CD4-positive, alpha-beta T cell treated with Interleukin-2 at 100 ng/mL for 4 hours (primary cell): ENCODE measurements at regions not wholly inside any gene's neighbourhood (a gene's known extent, or its start where the extent isn't known, plus 50 kb on each side); places are given as distances from the start of the nearest gene placed in this dataset.
"Not testable (repeated sequence)": the region's sequence is repeated elsewhere in the genome, so short reads cannot be mapped to it uniquely, and the experiment has no call there.

ENCODE experiments used
- DNase-seq: peaks from one replicate; pipeline ENCODE4 v3.0.0-alpha.2; 2020; ENCODE audit warnings: low spot score

- no peak for DNase-seq
These were observed 54.3 kb upstream of the CREB3L1 start for GRCh38 chr11:46223252-46223513.

GRCh38 chr11:46222490-46223251 is 54.8 kb upstream of the CREB3L1 start:
- DNase-seq: no peak

GRCh38 chr11:46220313-46220712 is 57.1 kb upstream of the CREB3L1 start:
- DNase-seq: no peak

GRCh38 chr11:46216765-46217089 is 60.7 kb upstream of the CREB3L1 start:
- no peak for DNase-seq

- DNase-seq: no peak
These were observed 61.3 kb upstream of the CREB3L1 start for GRCh38 chr11:46216019-46216764.

GRCh38 chr11:46215208-46215931 is 62.1 kb upstream of the CREB3L1 start:
- no peak for DNase-seq

GRCh38 chr11:46212720-46213119 is 64.7 kb upstream of the CREB3L1 start:
- DNase-seq: no peak

GRCh38 chr11:46210856-46211255 is 66.6 kb upstream of the CREB3L1 start:
- no peak for DNase-seq

- peak; percentile 16 for DNase-seq
These were observed 67.3 kb upstream of the CREB3L1 start for GRCh38 chr11:46210133-46210636.

- DNase-seq: not testable (repeated sequence)
These were observed 67.8 kb upstream of the CREB3L1 start for GRCh38 chr11:46209624-46210023.

- no peak for DNase-seq
These were observed 68.7 kb upstream of the CREB3L1 start for GRCh38 chr11:46208803-46209202.

- DNase-seq: no peak
These were observed 70.2 kb upstream of the CREB3L1 start for GRCh38 chr11:46207270-46207669.

- DNase-seq: not testable (repeated sequence)
These were observed 73.0 kb upstream of the CREB3L1 start for GRCh38 chr11:46204415-46204814.

GRCh38 chr11:46203746-46204145 is 73.7 kb upstream of the CREB3L1 start:
- DNase-seq: no peak

GRCh38 chr11:46202696-46203391 is 74.6 kb upstream of the CREB3L1 start:
- no peak for DNase-seq

GRCh38 chr11:46202149-46202548 is 75.3 kb upstream of the CREB3L1 start:
- no peak for DNase-seq

- DNase-seq: no peak
These were observed 76.8 kb upstream of the CREB3L1 start for GRCh38 chr11:46200537-46201281.

GRCh38 chr11:46198245-46199240 is 77.3 kb upstream of the PHF21A start:
- no peak for DNase-seq

- DNase-seq: no peak
These were observed 76.2 kb upstream of the PHF21A start for GRCh38 chr11:46197421-46197820.

GRCh38 chr11:46188017-46188416 is 66.8 kb upstream of the PHF21A start:
- DNase-seq: no peak
